ENCODE measurements at regions not wholly inside any gene's neighbourhood (a gene's known extent, or its start where the extent isn't known, plus 50 kb on each side); places are given as distances from the start of the nearest gene placed in this dataset.
A peak's percentile ranks its signal among the peaks of the same experiment; 100 is the strongest.

GRCh38 chr3:178072391-178073305 is 463.6 kb upstream of the KCNMB2 start:
- no peak for DNase-seq

- no peak for DNase-seq
Observed at GRCh38 chr3:178073366-178073765, 462.9 kb upstream of the KCNMB2 start.

GRCh38 chr3:178075344-178075743 is 460.9 kb upstream of the KCNMB2 start:
- no peak for DNase-seq

GRCh38 chr3:178078953-178079352 is 457.3 kb upstream of the KCNMB2 start:
- DNase-seq = no peak

- DNase-seq = no peak
Observed at GRCh38 chr3:178079966-178080365, 456.3 kb upstream of the KCNMB2 start.

GRCh38 chr3:178082326-178082906 is 453.8 kb upstream of the KCNMB2 start:
- no peak for DNase-seq

- DNase-seq = peak in 3 of 4 experiments; percentile 4 to 26 (median 13)
Observed at GRCh38 chr3:178083906-178084866, 452.1 kb upstream of the KCNMB2 start.

GRCh38 chr3:178084938-178085816 is 451.1 kb upstream of the KCNMB2 start:
- peak in 3 of 4 experiments; percentile 28 to 42 (median 33) for DNase-seq

- no peak for DNase-seq
Observed at GRCh38 chr3:178085817-178086123, 450.5 kb upstream of the KCNMB2 start.

GRCh38 chr3:178086144-178086825 is 450.0 kb upstream of the KCNMB2 start:
- peak in 2 of 4 experiments; percentile 9 to 16 for DNase-seq

- no peak for DNase-seq
Observed at GRCh38 chr3:178087376-178087775, 448.9 kb upstream of the KCNMB2 start.

- no peak for DNase-seq
Observed at GRCh38 chr3:178088963-178089362, 447.3 kb upstream of the KCNMB2 start.

- DNase-seq = no peak
Observed at GRCh38 chr3:178090899-178091298, 445.3 kb upstream of the KCNMB2 start.

GRCh38 chr3:178095522-178095921 is 440.7 kb upstream of the KCNMB2 start:
- DNase-seq = no peak

- no peak for DNase-seq
Observed at GRCh38 chr3:178096955-178097354, 439.3 kb upstream of the KCNMB2 start.

- peak; percentile 29 to 53 (median 42) for DNase-seq
Observed at GRCh38 chr3:178097576-178097975, 438.7 kb upstream of the KCNMB2 start.

- no peak for DNase-seq
Observed at GRCh38 chr3:178099274-178099673, 437.0 kb upstream of the KCNMB2 start.

- DNase-seq = no peak
Observed at GRCh38 chr3:178099862-178100261, 436.4 kb upstream of the KCNMB2 start.

- DNase-seq = no peak
Observed at GRCh38 chr3:178100908-178101307, 435.3 kb upstream of the KCNMB2 start.

GRCh38 chr3:178103140-178103539 is 433.1 kb upstream of the KCNMB2 start:
- no peak for DNase-seq

- DNase-seq = no peak
Observed at GRCh38 chr3:178107804-178108203, 428.4 kb upstream of the KCNMB2 start.
